Neural crest cell (in vitro differentiated cells): ENCODE measurements at regions not wholly inside any gene's neighbourhood (a gene's known extent, or its start where the extent isn't known, plus 50 kb on each side); places are given as distances from the start of the nearest gene placed in this dataset.
A peak's percentile ranks its signal among the peaks of the same experiment; 100 is the strongest.

Source experiments
- DNase-seq: peaks from one replicate; pipeline ENCODE4 v3.0.0; 2021; ENCODE audit warnings: low read depth, mixed read lengths, low spot score
- H3K27ac Mint-ChIP-seq: one replicate; pipeline ENCODE4 v1.8.0; 2021; ENCODE audit warnings: mild to moderate bottlenecking, mixed read lengths; ENCODE audit not compliant: unreplicated experiment
- H3K27me3 Mint-ChIP-seq: 2 replicates; pipeline ENCODE4 v1.8.0; 2021; ENCODE audit warnings: low read depth, mild to moderate bottlenecking, mixed read lengths
- H3K36me3 Mint-ChIP-seq: 2 replicates; pipeline ENCODE4 v1.8.0; 2021; ENCODE audit warnings: low read depth, mild to moderate bottlenecking, mixed read lengths
- H3K4me1 Mint-ChIP-seq: 2 replicates; pipeline ENCODE4 v1.8.0; 2021; ENCODE audit warnings: mixed read lengths
- H3K4me3 Mint-ChIP-seq: one replicate; pipeline ENCODE4 v1.8.0; 2021; ENCODE audit warnings: mild to moderate bottlenecking, mixed read lengths
- H3K9me3 Mint-ChIP-seq: 2 replicates; pipeline ENCODE4 v1.8.0; 2021; ENCODE audit warnings: mixed read lengths
- TF ChIP-seq, protein P1 (sequence below): fragments of 200-600 bp; sonication (generic); conservative IDR thresholded peaks from 2 replicates; pipeline ENCODE4 v1.5.0; 2021; ENCODE audit warnings: antibody characterized with exemption, mild to moderate bottlenecking

DNA sequence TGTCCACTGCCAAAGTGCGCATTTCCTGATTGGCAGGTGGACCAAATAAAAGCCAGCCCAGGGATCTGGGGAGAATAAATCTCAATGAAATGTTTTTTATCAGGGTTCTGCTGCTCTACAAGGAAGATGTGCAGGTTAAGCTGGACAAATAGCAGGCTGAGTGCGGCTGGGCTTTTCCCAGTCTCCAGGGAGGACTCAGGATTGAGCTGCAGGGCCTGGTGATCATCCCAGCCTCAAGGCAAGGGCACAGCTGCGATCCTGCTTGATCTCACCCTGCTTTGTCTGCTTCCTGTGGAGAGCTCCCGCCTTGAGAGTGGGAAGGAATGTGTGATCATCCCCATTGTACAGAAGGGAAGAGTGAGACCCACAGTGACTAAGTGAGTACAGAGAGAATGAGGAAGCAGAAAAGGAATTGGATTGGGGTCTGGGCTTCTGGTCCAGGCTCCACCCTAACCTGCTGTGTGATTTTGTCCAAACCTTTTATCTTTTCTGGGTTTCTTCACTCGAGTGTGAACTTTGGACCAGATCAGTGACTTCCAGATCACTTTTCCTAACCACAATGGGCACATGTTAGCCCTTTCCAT, 75.3 kb upstream of the CRHR1 start:
- peaks cover 48% of the 10 kb centered on the region for H3K27me3 Mint-ChIP-seq
- H3K4me1 Mint-ChIP-seq, result no peaks in the 10 kb centered on the region
- H3K4me3 Mint-ChIP-seq, result no peak overlapping the region
- no peaks in the 10 kb centered on the region for H3K9me3 Mint-ChIP-seq
- H3K27ac Mint-ChIP-seq, result no peak overlapping the region
- no peak for DNase-seq
- no peaks in the 10 kb centered on the region for H3K36me3 Mint-ChIP-seq
- TF ChIP-seq, protein P1, sequence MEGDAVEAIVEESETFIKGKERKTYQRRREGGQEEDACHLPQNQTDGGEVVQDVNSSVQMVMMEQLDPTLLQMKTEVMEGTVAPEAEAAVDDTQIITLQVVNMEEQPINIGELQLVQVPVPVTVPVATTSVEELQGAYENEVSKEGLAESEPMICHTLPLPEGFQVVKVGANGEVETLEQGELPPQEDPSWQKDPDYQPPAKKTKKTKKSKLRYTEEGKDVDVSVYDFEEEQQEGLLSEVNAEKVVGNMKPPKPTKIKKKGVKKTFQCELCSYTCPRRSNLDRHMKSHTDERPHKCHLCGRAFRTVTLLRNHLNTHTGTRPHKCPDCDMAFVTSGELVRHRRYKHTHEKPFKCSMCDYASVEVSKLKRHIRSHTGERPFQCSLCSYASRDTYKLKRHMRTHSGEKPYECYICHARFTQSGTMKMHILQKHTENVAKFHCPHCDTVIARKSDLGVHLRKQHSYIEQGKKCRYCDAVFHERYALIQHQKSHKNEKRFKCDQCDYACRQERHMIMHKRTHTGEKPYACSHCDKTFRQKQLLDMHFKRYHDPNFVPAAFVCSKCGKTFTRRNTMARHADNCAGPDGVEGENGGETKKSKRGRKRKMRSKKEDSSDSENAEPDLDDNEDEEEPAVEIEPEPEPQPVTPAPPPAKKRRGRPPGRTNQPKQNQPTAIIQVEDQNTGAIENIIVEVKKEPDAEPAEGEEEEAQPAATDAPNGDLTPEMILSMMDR, result no peak

DNA sequence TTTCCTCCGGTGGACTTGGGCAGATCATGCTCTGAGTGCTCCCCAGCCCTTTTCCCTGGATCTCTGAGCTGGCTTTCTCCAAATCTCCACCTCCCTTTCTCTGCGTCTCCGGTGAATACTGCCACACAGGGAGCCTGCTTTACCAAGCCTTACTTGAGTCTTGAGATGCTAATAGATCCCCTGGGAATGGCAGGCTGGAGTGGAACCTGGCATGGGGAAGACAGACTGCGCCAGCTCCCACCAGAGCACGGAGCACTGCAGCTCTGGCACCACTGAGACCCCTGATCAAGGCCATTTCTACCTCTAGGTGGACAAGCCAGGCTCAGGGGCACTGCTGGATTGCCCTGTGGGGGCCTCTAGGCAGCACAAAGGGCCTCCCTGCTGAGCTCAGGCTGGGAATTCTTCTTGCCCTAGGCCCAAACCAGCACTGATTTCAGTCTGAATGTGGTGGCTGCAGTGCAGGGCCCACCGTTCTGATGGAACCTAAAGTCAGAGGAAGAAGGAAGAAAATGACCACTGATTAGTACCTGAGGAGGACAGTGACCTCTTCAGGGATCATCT, 74.3 kb upstream of the CRHR1 start:
- DNase-seq, result no peak
- H3K4me1 Mint-ChIP-seq, result no peaks in the 10 kb centered on the region
- H3K9me3 Mint-ChIP-seq, result no peaks in the 10 kb centered on the region
- H3K27ac Mint-ChIP-seq, result peak overlapping the region; percentile 48
- TF ChIP-seq, protein P1, result no peak
- no peaks in the 10 kb centered on the region for H3K36me3 Mint-ChIP-seq
- peaks cover 46% of the 10 kb centered on the region for H3K27me3 Mint-ChIP-seq
- H3K4me3 Mint-ChIP-seq, result no peak overlapping the region

DNA sequence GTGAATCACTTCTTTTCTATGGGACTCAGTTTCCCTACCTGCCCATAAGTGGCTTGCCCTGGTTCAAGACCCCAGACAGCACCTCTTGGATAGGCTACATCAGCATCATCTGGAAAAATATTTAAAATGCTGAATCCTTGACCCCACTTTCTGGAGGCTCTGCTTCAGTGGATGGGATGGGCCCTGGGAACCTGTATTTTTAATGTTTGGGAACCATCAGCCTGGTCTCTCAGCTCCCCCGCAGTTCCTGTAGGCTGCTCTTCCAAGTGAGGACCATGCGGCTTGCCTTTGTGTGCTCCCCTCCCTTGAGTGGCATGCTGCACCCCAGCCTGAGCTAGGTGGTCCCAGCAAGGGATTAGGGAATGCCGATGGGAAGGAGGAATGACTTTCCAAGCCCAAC, 68.3 kb upstream of the CRHR1 start:
- DNase-seq, result no peak
- Mint-ChIP-seq H3K36me3 (no peaks in the 10 kb centered on the region), H3K27ac (no peak overlapping the region), H3K4me3 (no peak overlapping the region), H3K27me3 (peaks cover 40% of the 10 kb centered on the region), H3K4me1 (peaks cover 5% of the 10 kb centered on the region), H3K9me3 (no peaks in the 10 kb centered on the region)
- TF ChIP-seq, protein P1, result no peak

DNA sequence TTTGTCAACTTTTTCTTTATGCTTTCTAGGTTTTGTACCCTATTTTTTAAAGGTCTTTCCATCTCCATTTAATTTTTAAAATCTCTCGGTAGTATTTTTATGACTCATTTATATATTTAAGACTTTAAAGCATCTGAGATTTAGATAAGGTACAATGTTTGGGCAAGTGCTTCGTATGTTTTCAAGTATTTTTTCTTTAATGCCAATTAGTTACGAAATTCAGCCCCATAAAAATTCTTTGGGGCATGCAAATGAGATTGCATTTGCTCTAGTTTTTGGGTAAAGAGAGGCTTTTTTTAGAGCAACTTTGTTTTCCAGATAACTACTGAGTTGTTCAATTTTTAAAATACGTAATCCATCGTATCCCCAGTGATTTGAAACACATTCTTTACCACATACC, 65.3 kb upstream of the CRHR1 start:
- no peak overlapping the region for H3K27ac Mint-ChIP-seq
- peaks cover 58% of the 10 kb centered on the region for H3K27me3 Mint-ChIP-seq
- no peaks in the 10 kb centered on the region for H3K9me3 Mint-ChIP-seq
- DNase-seq, result no peak
- H3K4me3 Mint-ChIP-seq, result no peak overlapping the region
- H3K36me3 Mint-ChIP-seq, result no peaks in the 10 kb centered on the region
- peaks cover 5% of the 10 kb centered on the region for H3K4me1 Mint-ChIP-seq
- TF ChIP-seq, protein P1, result no peak

DNA sequence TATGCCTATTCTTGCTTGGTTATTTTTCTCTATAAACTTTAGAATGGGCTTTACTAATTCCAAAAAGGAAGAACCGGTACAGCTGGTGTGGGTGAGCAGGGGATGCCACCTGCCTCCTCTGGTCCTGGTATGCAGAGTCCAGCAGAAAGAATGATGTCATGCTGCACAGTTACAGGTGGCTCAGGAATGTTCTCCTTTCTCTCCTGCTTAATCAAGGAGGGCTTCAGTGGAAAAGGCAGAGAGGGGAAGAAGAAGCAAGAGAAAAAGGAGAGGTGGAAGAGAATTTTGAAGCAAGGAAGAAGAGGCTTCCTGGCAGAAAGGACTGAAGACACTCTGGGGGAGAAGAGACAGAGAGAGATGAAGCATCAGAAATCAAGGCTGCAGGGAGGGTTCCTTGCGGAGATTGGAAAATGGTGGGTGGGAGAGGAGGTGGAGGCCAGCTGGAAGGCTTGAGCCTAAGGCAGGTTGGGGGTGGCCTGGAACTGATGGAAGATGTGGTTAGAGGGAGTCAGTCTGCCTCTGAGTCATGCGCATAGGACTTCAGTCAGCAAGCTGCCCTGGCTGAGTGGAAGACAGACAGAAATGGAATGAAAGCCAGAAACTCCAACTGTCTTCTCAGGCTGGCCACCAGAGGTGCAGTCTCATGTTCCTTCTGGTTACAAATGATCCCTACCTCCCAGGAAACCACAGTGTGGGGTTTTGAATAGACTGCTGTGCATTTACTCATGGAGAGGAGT, 64.6 kb upstream of the CRHR1 start:
- Mint-ChIP-seq H3K36me3 (no peaks in the 10 kb centered on the region), H3K27ac (no peak overlapping the region), H3K4me3 (no peak overlapping the region), H3K27me3 (peaks cover 58% of the 10 kb centered on the region), H3K4me1 (peaks cover 5% of the 10 kb centered on the region), H3K9me3 (peaks cover 2% of the 10 kb centered on the region)
- TF ChIP-seq, protein P1, result peak; percentile 42
- DNase-seq, result no peak
